GM18868 (cell line): ENCODE measurements at regions not wholly inside any gene's neighbourhood (a gene's known extent, or its start where the extent isn't known, plus 50 kb on each side); places are given as distances from the start of the nearest gene placed in this dataset.

Experiments used
- ATAC-seq: cut with Tn5 transposase; IDR thresholded peaks from one replicate; pipeline ENCODE4 v1.9.1; 2021; ENCODE audit warnings: mild to moderate bottlenecking, moderate library complexity; ENCODE audit not compliant: unreplicated experiment

DNA sequence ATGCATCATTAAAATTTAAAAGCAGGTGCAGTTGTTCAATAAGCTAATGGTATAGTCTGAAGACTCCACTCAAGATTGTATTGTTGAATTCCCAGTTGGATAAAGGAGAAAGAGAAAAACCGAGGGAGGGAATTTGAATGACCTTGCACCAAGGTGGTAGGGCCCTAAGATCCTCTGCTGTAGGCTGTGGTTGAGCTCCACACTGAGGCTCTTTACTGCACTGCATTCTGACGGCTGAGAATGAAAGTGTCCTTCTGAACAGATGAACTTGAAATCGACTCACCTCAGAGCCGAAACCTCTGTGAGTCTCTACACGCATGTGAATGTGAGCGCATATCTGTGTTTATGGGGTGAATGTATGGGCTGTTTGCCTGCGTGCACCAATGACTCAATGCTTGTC lies 388.9 kb upstream of the DACH1 start:
- ATAC-seq = peak; percentile 67

DNA sequence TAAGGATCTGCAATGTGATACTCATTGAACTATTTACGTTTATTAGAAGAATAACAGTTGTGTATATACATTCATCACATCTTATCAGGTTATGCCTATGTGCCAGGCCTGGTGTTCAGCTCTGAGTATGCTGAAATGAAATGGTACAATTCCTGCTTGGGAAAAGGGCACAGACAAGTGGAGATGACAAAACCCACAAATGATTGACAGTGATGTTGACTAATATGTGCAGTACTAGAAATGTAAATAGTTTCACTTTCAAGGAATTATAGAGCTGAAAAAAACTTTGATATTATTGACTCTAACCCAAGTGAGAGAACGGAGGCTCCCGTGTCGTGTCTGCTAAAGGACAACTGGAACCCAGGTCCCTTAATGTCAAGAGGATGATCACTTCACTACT lies 386.8 kb upstream of the DACH1 start:
- ATAC-seq = no peak

DNA sequence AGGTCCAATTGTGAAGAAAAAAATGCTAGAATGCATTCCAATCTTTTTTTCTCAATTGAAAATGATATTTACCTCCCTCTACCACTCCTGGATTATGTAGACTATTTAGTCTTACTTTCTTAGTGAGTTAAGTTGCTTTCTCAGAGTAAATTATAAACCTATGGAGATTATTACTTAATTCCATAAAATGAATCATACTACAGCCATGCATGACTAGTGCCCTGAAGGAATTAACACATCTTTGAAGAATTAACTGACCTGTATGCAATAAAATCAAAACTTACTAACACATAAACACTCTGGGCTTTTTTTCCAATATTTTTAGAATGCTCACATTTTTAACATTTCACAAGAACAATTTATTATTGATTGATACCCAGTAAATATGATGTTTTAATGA lies 379.4 kb upstream of the DACH1 start:
- no peak for ATAC-seq

DNA sequence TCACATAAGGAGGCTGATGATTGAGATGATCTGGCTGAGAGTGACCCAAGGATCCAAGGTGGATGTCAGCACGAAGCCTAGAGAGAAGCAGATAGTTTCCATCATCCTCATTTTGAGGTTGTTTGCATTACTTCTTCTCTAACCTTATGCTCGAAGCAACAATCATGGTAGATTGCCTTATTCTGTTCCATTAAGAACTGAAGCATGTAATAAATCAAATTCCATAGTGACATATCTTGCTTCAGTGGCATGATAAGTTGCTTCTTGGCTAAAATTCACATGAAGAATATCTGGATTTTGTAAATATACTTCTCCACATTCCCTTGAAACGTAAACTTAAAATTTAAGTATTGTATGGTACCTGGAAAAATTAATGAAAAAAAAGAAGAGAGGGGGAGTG lies 377.8 kb upstream of the DACH1 start:
- ATAC-seq = no peak

DNA sequence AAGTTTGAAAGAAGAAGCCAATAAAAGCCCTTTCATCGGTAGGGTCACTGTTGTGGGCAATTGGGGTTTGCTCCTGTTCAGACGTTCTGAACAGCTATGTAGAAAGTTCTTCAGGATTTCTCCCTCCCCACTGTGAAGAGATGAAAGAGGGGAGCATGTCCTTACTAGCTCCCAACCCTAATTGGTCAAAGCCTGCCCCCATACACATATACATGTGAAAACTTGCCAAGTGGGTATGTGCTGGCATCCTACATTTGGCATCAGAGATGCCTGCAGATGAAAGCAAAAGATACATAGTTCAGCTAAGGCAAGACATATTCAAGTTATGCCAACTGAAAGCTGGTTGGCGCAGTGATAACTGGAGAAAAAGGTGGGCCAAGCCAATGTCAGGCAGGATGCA lies 363.1 kb upstream of the DACH1 start:
- no peak for ATAC-seq

DNA sequence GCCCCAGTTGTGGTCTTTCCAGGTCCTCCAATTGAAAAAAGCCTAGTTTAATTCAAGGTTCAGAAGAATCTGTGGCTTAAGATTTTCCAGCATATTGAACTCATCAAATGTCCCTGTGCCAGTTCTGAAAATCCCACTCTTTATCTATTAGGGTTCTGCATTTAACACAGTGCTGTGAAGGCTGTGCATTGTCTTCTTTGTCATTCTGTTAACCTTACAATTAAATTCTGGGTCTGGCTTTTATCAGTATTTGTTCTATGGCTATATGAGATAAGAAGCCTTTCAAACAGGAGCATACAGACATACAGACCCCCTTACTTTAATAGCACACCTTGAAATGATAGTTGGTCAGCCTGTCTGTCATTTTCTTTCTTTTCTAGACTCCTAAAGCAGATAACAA lies 362.1 kb upstream of the DACH1 start:
- ATAC-seq = no peak

DNA sequence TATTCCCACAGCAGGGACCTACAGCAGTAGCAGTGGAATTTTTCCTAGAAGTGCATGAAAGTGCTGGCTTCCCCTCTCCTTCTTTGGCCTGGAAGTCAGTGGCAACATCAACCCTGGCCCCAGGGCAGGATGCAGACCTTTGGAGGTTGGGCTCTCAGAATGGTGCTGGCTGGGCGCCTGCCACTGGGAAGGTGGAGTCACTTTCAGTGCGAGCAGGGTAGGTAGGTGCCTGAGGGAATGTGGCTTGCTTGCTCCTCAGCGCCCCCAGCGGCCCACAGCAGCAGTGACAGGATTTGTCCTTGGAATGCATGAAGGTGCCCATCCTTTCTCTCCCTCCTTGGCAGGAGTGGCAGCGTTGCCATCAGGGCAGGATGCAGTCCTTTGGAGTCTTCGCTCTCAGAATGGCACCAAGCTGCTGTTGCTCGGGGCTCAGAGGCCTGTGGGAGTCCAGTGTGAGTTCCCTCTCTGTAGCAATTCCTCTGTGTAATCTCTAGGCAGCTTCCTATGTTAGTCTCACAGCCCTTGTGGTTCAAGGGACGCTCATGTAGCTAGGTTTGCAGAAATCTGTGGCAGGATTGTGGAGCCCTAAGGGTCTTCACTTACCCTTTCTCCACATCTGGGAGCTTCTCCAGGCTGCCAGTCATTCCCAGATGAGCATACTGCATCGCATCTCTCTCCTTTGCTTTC lies 354.4 kb upstream of the DACH1 start:
- peak; percentile 84 for ATAC-seq

DNA sequence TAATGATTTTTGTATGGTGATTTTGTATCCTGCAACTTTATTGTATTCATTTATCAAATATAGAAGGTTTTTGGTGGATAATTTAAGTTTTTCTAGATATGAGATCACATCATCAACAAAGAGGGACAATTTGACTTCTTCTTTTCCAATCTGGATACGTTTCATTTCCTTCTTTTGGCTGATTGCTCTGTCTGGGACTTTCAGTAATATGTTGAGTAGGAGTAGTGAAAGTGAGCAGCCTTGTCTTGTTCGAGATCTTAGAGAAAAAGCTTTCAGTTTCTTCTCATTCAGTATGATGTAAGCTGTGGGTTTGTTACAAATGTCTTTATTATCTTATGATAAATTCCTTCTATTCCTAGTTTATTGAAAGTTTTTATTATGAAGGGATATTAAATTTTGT lies 352.0 kb upstream of the DACH1 start:
- peak; percentile 81 for ATAC-seq

DNA sequence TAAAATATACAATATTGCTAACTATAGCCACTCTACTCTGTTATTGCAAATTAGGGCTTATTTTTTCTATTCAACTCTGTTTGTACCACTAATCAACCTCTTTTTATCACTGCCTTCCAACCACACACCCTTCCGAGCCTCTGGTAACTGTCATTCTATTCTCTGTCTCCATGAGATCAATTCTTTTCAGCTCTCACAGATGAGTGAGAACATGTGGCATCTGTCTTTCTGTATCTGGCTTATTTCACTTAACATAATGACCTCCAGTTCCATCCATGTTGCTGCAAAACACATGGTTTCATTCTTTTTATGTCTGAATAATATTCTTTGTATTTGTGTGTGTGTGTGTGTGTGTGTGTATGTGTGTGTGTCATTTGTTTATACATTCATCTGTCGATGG lies 350.1 kb upstream of the DACH1 start:
- ATAC-seq = no peak

DNA sequence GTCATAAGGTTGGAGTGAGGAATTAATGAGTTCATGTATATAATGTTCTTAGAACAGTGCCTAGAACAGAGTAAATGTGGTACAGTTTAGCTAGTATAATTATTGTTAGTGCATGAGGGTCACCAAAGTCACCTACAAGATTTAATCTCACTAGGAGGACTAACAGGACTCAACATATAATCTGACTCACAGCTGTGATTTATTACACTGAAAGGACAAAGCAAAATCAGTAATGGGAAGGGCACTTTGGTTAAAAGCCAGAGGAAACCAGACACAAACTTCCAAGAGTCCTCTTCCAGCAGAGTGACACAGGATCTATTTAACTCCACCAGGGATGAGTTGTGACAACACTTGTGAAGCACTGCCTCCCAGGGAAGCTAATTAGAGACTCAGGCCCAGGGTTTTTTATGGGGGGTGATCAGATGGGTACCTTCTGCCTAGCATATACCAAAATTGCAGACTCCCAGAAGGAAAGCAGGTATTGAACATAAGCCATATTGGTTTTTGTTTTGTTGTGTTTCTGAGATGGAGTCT lies 341.2 kb upstream of the DACH1 start:
- ATAC-seq = no peak

DNA sequence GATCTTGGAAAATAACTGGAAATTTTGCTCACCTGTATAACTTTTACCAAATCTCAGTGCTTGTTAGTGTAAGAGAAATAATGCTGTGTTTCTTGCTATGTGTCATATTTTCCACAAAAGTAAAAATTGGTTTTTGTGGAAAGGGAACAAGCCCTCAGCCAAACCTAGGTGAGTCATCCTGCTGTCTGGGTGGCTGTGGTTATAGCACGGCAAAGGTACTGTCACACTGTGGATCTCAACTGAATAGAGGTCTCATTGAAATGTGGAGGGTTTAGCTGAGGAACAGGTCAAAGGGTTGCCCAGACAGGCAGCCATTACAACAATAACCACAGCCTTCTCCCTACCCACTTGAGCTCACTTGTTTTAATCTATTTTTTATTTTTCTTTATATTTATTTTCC lies 338.8 kb upstream of the DACH1 start:
- ATAC-seq = no peak

DNA sequence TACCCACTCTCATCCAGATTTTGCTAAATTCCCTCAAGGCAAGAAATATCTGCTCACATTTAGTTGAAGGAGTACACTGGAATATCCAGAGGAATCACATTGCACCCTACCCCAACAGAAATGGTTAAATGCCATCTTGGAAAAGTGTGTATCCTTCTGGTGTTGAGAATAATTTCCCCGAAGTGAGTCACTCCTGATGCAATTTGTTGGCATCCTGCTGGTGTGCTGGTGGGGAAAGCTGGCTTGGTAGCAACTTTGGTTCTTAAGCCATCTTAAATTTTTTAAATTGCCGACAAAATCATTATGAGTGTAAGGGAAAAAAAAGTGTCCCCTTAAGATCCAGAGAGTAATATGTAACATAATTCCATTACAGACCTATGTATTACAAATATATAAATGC lies 337.3 kb upstream of the DACH1 start:
- no peak for ATAC-seq

DNA sequence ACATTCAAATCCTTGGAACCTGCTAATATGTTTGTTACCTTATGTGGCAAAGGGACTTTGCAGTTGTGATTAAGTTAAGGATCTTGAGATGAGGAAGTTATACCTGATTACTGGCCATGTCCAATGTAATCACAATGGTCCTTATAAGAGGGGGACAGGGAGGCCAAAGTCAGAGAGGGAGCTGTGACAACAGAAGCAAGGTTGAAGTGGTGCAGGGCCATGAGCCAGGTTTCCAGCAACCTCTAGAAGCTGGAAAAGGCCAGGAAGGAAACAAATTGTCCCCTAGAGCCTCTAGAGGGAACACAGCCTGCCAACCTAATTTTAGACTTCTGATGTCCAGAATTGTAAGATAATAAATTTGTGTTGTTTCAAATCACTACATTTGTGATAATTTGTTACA lies 334.7 kb upstream of the DACH1 start:
- ATAC-seq = no peak

DNA sequence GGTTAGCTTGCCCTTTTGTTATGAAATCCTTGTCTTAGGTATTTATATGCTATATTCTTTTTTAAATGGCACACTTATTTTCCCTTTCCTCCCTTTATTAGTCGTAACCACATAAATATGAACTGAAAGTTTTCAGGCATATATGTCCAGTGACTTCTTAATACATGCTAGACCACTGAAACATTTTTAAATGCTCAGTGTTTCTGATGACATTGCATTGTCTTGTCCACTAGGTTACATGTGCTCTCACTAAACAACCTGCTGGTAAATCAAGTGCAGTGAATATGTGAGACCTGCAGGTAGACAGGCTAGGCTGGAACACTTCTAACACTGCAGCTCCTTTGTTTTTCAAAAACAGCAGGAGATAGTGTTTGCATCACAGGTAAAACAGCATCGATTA lies 332.6 kb upstream of the DACH1 start:
- peak; percentile 51 for ATAC-seq

DNA sequence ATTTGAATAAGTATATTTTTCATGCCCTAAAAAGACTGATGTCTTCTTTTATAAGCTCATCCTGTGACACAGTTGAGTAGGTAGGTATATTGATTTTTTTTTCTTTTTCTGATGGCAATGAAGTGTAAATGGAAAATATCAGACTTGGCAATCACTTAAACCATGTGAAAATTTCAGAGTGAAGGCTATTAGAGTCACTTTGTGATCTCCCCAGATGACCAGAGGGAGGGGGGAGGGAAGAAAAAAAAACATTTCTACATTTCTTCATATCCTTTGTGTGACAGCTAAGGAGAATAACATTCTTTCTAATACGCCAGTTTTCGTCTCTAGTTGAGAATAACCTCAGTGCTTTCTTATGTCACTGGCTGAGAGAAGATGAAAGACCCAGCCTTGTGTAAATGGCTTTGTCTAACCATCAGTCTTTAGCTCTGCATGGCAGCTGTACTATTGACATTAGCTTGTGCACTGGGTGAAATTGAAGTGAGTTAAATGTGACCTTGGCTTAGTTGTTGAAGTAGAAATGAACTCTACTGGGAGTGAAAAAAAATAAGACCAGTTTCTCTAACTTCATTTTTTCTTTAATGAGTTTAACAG lies 332.1 kb upstream of the DACH1 start:
- no peak for ATAC-seq

DNA sequence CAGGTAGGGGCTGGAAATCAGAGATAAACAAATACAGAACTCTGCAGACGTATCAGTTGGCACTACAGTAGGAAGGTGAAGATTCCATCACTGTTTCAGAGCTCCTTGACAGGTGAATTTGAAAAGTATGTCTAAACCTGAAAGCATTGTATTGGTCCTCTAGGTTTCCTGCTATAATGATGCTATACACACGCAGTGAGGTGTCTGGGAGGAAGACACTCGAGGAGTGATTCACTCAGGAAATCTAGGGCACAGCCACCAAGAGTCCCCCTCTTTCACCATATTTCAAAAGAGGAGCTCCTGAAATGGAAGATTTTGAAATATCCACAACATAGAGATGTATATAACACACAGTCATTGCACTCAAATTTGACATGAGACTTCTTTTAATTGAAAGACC lies 331.0 kb upstream of the DACH1 start:
- no peak for ATAC-seq

DNA sequence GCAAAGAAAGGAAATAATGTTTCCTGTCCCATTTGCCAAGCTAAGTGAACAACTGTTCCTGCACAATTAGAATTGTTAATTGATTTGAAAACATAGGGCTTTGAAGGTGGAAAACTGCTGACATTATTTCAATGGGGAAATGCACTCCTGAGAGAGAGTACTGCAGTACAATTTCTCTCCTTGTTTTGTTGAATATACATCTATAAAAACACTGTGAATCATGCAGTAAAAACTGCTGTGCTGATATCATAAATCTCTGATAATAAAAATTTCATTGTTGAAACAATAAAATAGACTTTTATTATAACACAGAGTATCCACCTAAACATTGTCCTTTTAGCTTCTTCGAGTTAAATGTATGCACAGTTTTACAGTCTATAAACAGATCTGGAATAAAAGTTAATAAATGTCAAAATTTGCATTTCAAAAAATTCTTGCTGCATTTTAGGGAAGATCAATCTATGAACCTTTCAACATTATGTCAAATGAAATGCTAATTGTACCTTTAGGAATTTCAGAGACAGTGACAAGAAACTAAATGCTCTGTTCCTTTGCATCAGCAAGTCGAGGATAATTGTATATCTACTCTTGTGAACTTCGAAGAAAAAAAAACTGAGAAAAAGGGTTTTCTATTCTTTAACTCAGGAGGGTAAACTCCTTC lies 328.2 kb upstream of the DACH1 start:
- no peak for ATAC-seq

DNA sequence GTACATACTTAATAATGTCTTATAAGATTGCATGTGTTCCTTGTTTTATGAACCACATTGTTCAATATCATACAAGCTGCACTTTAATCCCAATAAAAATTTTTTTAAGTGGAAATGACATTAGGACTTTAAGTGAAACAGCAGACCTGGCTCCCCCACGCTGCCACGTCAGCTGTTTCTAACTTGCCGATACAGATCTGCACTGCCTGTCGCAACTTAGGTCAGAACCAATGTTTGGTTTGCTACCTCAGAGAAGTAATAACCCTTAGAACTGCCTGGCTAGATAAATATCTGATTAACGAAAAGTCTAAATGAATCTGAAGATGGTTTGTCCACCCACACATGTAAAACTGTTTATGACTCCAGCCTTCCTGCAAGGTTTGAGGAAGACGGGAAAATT lies 327.5 kb upstream of the DACH1 start:
- no peak for ATAC-seq

DNA sequence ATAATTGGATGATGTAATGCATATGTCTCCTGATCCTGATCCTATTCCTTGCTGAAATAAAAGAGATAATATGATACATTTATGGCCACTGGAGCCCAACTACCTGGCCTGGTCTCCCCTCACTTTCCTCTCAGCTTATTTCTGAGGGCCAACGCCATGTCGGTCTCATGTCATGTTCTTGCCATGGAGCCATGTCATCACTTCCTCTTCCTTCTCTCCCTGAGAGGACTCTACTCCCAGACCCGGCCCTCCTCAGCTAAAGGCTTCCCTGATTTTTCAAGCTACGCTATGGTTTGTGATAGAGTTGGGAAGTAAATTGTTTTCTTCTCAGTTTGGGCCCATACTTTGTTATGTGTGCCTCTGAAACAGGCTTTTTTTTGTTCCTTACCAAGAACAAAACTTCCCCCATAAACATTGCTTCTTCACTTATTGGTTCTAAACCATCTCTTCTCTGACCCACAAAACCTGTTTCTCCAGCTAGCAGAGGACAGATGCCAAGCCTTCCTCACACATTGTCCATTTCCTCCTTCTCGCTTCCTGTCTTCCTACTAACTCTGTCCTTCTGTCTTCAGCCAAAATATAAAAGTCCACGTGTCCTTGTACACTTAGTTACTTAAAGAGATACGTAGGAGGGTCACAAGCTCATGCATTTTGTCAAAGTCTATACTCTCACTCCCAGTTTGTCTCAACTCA lies 319.9 kb upstream of the DACH1 start:
- ATAC-seq = no peak

DNA sequence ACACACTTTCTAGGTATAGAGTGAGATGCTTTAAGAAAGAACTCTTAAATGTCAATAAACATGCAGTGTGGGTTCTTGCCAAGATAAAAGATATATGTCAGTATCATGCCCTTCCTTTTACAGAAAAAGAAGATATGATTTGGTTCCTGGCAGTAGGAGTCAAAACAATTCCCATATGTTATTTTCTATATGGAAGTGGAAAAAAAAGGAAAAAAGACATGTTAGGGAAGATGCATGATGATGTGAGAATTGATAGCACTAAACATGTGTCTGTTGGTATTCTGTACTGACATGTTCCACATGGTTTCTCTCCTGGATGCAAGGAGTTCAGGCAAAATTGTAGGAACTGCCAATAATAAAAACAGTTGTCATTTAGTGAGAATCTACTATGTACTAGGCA lies 318.8 kb upstream of the DACH1 start:
- ATAC-seq = no peak

DNA sequence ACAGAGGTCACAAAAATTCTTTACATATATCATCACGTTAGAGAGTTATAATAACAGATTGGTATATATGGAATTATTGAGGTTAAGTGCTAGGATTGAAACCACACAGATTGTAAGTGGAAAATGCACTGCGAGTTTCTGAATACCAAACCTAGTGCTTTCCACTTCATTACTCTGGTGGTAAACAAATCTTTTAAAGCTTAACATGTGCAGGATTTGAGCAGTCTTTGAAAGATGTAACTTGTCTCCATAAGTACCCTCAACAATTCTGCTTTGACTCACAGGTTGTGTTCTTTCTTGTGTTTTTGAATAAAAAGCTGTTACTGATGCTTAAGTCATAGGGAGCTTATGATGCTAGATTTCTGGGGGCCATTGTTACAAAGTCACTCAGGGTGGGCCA lies 314.7 kb upstream of the DACH1 start:
- ATAC-seq = no peak
